Left kidney (tissue), 1 donor: ENCODE measurements at regions not wholly inside any gene's neighbourhood (a gene's known extent, or its start where the extent isn't known, plus 50 kb on each side); places are given as distances from the start of the nearest gene placed in this dataset.

ENCODE experiments used
- DNase-seq: peaks from one replicate; pipeline ENCODE4 v3.0.0-alpha.2; 2013

DNA sequence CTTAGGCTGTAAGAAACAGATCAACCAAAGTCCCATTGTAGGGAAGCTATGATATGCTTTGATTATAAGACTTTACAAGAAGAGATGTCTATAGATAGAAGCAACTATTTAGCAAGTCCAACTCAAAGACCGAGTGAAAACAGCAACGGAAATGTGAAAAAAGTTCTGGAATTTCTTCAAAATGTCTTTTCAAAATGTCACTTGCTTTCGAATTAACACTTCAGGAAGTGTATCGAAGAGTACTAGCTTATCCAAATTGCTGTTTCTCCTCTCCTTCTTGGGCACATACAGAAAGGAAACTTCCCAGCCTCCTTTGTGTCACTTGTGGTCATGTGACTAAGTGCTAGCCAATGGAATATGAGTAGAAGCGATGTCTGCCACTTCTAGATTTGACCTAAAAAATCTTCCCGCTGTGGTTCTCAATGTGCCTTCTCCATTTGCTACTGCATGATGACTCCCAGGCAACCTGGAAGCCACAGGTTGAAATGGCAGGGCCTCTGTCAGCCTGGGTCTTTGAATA lies 89.9 kb downstream of the TSEN15 start:
- no peak for DNase-seq

DNA sequence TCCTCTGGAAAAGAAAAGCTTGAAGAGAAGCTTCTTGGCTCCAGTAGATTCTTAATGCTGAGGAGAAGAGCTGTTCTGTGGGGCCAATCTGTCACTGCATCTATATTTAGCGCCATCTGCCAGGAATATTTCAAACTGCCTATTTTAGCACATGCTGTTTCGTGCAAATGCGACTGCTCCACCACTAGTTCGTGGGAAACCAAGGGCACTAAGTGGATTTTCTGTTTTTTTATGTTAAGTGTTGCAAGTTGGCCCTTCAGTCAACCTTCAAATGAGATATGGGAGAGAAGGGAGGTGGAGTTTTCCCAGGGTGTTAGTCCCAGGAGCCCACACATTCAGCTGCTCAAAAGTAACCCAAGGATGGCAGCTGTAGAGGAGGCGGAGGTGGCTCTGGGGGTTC lies 91.9 kb downstream of the TSEN15 start:
- DNase-seq: no peak

DNA sequence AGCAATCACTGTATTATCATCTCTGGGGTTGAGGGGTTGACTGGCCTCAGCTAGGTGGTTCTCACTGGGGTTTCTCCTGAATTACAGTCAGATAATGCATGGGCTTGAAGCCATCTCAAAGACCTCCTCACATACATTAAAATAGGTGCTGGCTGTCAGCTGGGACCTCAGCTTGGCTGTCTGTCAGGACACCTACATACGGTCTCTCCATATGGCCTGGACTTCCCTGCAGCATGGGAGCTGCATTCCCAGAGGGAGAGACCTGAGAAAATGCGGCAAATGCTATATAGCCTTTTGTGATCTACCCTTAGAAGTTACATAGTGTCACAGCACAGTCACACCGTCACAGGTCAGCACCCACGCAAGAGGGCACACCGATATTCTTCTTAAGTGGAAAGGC lies 93.6 kb downstream of the TSEN15 start:
- no peak for DNase-seq

- DNase-seq: no peak
These were observed 94.7 kb downstream of the TSEN15 start for GRCh38 chr1:184146202-184146601.

DNA sequence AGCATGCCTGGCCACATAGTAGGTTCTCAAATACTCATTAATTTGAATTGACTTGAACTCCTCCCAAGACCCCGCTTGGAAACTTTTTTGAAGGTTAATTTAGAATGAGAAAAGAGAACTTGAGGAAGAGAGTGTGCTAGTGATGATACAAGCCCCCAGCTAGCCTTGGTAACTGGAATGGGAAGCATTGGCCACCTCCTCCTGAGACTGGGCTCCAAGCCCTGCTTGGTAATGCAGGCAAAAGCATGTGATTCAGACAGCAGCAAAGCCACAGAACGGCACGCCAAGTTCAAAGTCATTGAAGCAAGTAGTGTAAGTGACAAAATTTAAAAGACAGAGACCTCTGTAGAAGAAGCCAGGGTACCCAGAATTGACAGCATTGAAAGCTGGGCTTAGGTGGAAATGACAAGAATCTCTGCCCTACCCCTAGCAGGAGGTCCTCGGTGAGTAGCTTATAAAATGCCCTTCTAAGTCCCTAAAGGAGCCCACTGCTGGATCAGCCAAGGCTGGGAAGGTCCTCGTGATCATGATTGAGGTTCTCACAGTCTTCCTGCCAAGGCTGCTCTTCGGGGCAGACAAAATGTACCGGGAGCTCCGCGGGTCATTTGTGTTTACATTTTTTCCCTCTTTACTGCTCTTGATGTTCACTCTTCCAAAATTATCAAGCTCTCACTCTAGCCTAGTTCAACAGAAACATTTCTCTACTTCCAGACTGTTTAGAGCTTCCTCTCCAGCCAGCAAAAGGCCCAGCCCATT lies 99.4 kb downstream of the TSEN15 start:
- DNase-seq: no peak

DNA sequence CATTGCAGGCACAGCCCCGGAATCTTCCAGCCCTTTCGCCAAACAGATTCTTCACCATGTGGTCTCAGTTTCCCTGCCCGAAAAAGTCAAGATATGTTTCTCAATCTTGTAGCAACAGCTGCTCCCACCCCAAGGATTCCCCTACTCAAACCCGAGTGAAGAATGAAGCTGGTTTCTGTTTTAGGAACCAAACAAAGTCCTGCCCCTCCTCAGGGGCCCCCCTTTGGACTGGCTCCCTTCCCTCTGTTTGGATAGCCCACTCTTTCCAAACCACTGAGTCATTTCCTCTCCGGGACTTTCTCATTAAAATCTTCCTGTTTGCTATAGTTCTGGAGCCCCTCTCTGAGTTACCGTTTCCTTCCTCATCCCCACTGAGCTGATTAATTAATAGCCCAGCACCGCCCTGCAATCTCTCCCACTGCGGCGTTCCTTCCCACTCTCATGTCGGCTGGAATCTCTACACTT lies 100.9 kb downstream of the TSEN15 start:
- DNase-seq: peak; percentile 28

DNA sequence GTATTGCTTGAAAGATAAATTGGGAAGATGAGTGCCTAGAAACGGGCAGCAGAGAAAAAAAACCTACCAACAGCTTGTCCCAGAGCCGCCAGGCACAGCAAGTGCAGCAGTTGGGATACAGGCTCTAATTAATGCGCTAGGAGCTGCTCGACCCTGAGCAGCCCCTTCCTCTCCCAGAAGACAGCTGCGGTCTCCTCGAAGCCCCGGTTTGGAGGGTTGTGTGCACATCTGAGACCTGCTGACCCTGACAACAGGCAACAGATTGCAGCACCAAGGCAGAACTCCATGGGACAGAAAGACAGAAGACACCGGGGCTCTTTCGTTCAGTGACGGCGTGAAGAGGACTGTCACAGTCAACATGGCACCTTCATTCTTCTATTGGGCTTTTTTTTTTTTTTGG lies 101.4 kb downstream of the TSEN15 start:
- no peak for DNase-seq

DNA sequence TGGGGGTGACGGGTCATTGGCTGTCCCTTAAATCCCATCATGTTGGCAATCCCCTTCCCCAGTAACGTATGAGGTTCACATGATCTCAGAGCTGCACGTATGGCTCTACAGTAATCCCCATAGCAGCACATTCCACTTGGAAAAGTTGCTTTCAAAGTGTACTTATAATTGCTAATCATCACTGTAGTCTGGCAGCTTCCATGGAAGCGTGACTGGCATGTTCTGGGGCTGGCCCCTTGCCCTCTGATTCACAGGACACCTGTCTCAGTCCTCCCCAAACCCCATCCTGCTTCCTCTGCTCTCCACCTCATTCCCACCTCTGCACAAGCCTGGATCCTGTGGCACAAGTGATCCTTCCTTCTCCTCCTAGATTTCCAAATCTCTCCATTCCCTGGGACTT lies 102.2 kb downstream of the TSEN15 start:
- no peak for DNase-seq

DNA sequence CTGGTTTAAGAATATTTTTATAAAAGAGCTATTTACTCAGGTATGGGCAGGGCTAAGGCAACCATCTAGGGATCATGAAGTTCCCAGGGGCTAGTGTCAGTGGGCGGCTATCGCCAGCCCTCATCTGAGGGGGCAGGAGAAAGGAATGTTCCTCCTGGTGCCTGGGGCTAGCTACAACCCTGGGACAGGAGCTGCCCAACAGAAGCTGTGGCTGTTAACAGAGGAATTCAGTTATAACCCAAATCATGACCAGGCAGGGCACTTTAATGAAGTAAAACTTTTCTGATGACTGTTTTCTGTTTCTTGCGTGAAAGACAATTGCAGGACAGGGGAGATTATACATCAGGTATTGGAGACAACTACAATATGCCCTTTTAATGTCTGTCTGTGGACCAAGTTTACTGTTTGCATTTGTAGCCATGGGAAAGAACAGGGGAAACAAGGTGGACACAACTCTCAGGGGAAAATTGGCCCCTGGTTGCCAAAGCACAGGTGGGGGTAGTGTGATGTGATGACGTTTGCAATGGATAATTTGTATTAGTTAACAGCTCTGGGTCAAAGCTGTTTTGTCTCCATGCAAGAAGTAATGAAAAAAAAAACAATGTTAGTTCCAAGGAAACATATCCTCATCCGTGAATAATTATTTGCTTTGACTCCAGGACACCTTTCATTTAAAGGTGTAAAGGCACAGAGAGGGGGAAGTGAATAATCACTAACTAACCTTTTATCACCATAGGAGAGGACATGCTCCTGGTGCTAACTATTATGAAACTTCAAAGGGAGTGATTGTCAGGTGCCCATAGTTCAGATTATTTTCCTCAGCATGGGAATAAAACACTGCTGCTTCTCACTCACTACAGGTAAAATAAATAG lies 105.2 kb downstream of the TSEN15 start:
- DNase-seq: no peak

GRCh38 chr1:184157394-184157742 lies 105.8 kb downstream of the TSEN15 start:
- DNase-seq: no peak

- no peak for DNase-seq
These were observed 107.6 kb downstream of the TSEN15 start for GRCh38 chr1:184158896-184159681.

- no peak for DNase-seq
These were observed 108.7 kb downstream of the TSEN15 start for GRCh38 chr1:184160236-184160635.

- no peak for DNase-seq
These were observed 109.7 kb downstream of the TSEN15 start for GRCh38 chr1:184161071-184161698.

DNA sequence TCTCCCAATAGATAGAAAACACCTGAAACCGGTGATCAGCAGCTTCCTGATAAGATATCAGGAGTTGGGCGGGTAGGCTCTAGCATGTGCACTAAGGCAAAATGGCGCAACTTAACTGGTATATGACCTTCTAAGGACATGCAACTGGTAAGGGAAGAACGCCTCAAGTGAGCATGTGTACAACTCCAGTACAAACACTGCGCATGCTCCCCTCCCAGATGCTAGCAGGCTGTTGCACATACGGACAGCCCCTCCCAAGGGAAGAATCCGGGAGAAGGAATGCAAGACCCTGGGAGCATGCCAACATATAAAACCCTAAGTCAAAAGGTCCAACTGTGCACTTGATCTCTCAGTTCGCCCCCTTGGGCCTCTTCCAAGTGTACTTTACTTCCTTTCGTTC lies 110.8 kb downstream of the TSEN15 start:
- no peak for DNase-seq

- DNase-seq: no peak
These were observed 112.3 kb downstream of the TSEN15 start for GRCh38 chr1:184163674-184164465.

- no peak for DNase-seq
These were observed 113.0 kb downstream of the TSEN15 start for GRCh38 chr1:184164536-184164935.

GRCh38 chr1:184166485-184166884 lies 115.0 kb downstream of the TSEN15 start:
- DNase-seq: no peak

GRCh38 chr1:184167352-184167751 lies 115.8 kb downstream of the TSEN15 start:
- no peak for DNase-seq

DNA sequence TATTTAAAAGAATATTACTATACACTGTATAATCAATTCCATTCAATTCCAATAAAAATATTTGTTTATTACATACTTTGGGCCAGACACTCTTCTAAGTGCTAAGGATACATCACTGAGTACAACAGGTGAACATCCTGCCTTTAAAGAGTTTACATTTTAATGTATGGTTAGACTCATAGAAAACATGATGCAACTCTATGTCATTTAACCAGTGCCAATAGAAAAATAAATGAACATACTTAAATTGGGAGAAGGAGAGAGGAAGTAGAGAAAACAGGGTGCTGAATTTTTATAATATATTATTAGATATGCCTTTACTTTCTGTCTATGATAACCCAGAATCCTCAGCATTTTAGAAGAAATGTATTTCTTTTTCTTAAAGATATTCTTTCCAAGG lies 119.2 kb downstream of the TSEN15 start:
- no peak for DNase-seq

GRCh38 chr1:184176058-184176457 lies 124.5 kb downstream of the TSEN15 start:
- no peak for DNase-seq

GRCh38 chr1:184181044-184181443 lies 129.5 kb downstream of the TSEN15 start:
- DNase-seq: no peak
